22Rv1 (cell line): ENCODE measurements at regions not wholly inside any gene's neighbourhood (a gene's known extent, or its start where the extent isn't known, plus 50 kb on each side); places are given as distances from the start of the nearest gene placed in this dataset.

Source experiments
- CTCF ChIP-seq: fragments of 450-650 bp; IDR thresholded peaks from 2 replicates; pipeline ENCODE4 v1.5.1; 2017; ENCODE audit warnings: mild to moderate bottlenecking
- ZFX ChIP-seq: fragments of 450-650 bp; IDR thresholded peaks from 2 replicates; pipeline ENCODE4 v1.6.1; 2017; ENCODE audit warnings: antibody characterized with exemption, borderline replicate concordance

GRCh38 chr5:171588790-171589189 lies 169.3 kb downstream of the FGF18 start:
- TF ChIP-seq CTCF (no peak), ZFX (no peak)
